Epidermal melanocyte (primary cell): ENCODE measurements at regions not wholly inside any gene's neighbourhood (a gene's known extent, or its start where the extent isn't known, plus 50 kb on each side); places are given as distances from the start of the nearest gene placed in this dataset.
"Not testable (repeated sequence)": the region's sequence is repeated elsewhere in the genome, so short reads cannot be mapped to it uniquely, and the experiment has no call there.

ENCODE experiments used
- DNase-seq: peaks from one replicate; pipeline ENCODE4 v3.0.0; 2011; ENCODE audit warnings: low spot score; ENCODE audit not compliant: insufficient read length

DNA sequence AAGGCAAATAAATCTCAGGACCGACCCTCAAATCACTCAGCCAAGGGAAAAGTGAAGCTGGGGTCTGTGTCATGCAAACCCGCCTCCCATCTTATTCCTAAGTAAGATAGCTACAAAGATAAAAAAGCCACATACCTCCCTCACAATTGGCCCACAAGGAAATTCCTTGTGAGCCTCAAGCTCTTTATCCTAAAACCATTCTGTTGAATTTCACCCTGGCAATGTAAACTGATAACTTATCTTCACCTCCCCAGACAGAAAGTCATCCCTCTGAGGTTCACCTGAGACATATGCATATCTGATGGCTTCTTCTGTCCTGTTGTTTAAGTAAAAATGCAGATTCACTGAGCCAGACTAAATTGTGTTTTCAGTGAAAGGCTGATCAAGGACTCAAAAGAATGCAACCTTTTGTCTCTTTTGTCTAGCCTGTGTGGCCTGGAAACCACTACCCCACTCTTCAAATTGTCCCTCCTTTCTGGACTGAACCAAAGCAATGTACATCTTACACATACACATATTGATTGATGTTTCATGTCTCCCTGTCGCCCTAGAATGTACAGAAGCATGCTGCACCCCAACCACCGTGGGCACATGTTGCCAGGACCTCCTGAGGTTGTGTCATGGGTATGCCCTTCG lies 91.3 kb downstream of the MFAP3L start:
- no peak for DNase-seq

- DNase-seq: no peak
Observed at GRCh38 chr4:169933531-169933930, 92.7 kb downstream of the MFAP3L start.

DNA sequence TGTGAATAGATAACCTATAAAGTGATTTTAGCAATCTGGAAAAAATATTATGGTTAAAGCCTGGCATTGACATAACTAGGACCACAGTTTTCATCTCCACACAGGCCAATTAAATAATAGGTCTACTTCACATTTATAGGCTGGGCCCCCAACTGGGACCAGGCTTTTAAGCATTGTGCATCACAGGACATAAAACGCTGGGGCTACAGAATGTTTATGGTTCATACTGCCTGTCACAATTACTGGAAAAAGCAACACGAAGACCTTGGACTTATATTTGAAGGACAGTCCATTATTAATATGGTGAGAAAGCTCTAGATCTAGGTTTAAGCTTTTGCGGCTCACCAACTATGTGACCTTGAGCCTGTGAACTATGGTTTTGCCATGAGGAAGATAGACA lies 94.2 kb downstream of the MFAP3L start:
- no peak for DNase-seq

DNA sequence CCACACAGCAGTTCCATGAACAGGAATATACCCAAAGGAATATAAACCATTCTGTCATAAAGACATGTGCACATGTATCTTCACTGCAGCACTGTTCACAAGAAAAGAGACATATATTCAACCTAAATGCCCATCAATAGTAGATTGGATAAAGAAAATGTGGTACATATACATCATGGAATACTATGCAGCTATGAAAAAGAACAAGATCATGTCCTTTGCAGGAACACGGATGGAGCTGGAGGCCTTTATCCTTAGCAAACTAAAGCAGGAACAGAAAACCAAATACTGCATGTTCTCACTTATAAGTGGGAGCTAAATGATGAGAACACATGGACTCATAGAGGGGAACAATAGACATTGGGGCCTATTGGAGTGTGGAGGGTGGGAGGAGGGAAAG lies 95.4 kb downstream of the MFAP3L start:
- not testable (repeated sequence) for DNase-seq

DNA sequence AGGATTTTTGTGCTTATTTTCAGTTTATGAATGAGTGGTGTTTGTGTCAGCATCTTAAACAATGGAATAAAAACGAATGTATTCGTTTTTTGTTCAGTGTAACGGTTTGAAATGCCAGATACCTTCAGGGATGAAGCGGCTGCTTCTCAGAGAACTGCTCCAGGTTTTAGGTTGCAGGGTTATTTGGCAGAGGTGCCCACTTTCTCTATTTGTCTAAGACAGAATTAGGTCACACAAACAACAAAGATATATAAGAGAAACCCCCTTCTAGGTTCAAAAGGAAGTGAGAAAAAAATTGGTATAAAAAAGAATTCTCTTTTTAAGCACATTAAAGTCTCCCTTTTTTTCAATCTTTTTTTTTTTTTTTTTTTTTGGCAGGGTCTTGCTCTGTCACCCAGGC lies 98.9 kb downstream of the MFAP3L start:
- no peak for DNase-seq

DNA sequence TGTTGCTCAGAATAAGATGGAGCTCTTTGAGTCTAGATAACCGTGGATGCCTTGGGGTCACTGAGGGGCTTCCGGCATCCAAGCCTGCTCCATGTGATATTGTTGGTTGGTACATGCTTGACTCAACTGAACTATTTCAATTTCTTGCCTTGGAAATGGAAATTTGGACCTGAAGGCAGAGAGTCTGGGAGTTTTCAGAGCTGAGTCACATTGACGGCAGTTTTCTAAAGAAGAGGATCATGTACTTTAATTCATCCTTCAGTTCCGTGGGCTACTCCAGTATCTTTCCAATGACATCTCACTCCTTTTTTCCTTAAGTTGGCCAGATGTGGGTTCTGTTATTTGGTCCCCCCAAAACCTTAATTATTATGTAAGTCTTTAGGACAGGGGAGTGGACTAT lies 100.5 kb downstream of the MFAP3L start:
- DNase-seq: no peak

- DNase-seq: no peak
Observed at GRCh38 chr4:169922632-169923276, 103.4 kb downstream of the MFAP3L start.

DNA sequence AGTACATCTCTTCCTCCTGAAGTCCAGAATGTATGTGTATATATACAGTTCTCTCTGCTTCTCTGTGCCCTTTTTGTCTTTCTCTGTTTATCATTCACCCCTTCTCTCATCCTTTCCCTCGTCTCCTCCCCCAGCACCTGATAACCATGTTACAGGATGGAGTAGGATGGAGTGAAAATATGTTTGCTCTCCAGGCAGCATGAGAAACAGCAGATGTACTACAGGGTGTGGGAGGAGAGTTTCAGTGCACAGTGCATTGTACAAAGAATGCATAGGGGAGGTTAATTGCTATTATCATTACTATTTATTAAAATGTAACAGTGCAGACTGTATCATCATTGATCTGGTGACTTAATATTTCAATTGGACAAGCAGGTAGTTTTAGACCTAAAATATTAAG lies 104.5 kb downstream of the MFAP3L start:
- no peak for DNase-seq

DNA sequence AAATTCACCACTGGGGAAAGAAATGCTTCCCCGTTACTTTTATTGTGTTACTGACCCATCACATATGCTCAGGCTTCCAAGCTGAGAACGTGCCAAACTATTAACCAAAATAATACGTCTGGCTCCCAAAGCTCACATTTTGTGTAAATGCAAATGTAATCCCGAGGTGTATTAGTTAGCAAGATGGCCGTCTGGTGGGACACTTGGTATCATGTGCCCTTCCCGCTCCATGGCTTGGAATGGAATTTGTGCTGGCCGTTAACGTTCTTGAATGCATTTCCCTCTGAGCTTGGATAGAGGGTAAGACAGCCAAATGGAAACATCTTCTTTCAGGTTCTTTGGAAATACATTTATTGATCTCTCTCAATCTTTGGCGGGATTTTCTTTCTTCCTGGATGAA lies 105.0 kb downstream of the MFAP3L start:
- DNase-seq: no peak

GRCh38 chr4:169919194-169920124 lies 106.7 kb downstream of the MFAP3L start:
- DNase-seq: not testable (repeated sequence)

GRCh38 chr4:169915545-169915944 lies 110.7 kb downstream of the MFAP3L start:
- no peak for DNase-seq

- no peak for DNase-seq
Observed at GRCh38 chr4:169914866-169915265, 111.3 kb downstream of the MFAP3L start.

- no peak for DNase-seq
Observed at GRCh38 chr4:169912996-169913395, 113.2 kb downstream of the MFAP3L start.

DNA sequence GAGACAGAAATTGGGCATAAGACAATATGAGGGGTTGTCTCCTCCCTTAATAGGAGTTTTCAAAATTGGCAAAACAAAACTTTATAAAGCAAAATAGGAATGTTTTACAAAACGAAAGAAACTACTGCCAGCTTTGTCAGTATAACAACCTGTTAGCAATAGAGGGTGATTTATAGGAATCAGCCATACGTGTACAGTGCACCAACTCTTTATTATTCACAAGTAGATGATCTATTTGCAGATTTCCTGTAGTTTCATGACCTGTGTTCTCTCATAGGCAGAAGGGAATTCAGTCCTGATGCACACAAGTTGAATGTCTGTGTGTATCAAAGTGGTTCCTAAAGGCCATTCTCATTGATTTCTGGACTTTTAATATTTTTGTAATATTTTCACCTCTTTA lies 116.3 kb downstream of the MFAP3L start:
- no peak for DNase-seq

GRCh38 chr4:169909479-169909878 lies 116.7 kb downstream of the MFAP3L start:
- DNase-seq: no peak

DNA sequence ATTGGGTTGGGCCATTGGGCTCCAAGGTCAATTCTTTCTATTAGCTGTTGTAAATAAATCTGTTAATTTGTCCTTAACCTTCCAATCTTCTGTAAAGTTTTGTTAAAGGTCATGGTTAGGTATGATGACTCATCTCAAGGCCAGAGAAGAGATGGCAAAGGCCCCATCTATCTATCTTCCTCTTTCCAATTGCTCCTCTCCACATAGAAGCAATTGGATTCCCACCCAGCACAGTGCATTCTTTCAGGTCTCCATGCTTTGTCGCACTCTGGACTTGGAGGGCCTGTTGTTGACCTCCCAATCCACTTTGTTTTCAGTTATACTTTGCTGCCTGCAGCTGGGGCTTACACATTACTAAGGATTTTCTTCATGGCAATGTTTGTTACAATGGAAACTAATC lies 118.5 kb downstream of the MFAP3L start:
- DNase-seq: no peak

GRCh38 chr4:169906821-169907220 lies 119.4 kb downstream of the MFAP3L start:
- no peak for DNase-seq

GRCh38 chr4:169906104-169906503 lies 120.1 kb downstream of the MFAP3L start:
- DNase-seq: no peak

DNA sequence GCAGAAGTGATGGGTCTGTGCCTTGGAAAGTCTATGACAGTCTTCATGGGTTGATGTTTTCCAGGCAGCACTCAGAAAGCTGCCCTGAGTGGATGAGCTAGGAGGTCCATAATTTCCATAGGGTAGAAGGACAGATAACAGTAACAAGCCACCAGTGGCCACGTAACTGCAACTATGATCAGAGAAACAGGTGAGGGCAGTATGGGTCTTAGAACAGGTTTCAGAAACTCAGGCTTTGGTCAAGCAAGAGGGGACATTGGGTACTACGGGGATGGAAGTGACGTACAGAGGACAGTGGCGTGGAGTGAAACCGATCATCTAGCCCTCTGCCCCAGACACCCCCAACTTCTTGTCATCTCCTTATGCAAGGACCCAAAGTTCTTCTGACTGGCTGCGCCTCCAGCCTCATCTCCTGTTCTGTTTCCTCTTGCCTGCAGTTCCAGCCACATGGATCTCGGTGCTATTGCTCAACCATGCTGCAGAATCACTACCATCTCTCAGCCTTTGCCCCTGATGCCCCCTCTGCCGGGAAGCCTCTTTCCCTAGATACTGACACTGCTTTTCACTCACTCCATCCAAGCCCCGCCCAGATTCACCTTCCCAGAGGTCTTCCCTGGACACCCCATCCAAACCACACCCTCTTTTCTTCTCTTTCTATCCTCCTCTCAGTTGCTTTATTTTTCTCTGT lies 123.4 kb downstream of the MFAP3L start:
- no peak for DNase-seq

DNA sequence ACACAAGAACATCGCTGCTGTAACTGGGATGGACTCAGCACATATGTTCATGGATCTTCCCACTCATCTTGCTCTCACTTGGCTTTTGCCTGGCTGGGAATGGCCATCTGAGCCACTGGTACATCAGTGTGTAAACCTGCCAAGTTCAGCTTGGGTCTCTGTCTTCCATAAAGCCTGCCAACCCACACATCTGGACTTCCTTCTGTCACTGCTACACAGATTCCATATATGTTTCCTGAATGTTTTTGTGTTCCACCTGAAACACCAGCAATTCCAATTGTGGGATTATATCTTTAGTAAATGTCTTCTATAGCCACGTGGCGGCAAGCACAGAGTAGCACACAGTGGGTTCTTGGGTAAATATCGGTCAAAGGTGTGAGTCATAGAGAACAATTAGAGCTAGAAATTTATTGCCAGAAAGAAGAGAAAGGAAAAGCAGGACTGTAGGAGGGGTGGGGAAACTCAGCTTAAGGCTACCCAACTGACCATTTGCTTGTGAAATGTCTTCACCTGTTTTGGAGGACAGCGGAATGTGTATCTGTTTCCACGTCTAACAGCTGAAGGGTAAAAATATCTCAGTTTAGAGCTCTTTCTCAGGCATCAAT lies 125.9 kb downstream of the MFAP3L start:
- no peak for DNase-seq

- no peak for DNase-seq
Observed at GRCh38 chr4:169899295-169899694, 126.9 kb downstream of the MFAP3L start.
